Stimulated activated CD4-positive, alpha-beta T cell treated with anti-CD3 and anti-CD28 coated beads, Interleukin-4, amount 100 ng/mL, for 48 hours (primary cell): ENCODE measurements at regions not wholly inside any gene's neighbourhood (a gene's known extent, or its start where the extent isn't known, plus 50 kb on each side); places are given as distances from the start of the nearest gene placed in this dataset.

Experiments
- DNase-seq, 2 donors: peaks; one replicate each; pipeline ENCODE4 v3.0.0-alpha.2; 2020; ENCODE audit warnings: low read depth in 2 of 2

DNA sequence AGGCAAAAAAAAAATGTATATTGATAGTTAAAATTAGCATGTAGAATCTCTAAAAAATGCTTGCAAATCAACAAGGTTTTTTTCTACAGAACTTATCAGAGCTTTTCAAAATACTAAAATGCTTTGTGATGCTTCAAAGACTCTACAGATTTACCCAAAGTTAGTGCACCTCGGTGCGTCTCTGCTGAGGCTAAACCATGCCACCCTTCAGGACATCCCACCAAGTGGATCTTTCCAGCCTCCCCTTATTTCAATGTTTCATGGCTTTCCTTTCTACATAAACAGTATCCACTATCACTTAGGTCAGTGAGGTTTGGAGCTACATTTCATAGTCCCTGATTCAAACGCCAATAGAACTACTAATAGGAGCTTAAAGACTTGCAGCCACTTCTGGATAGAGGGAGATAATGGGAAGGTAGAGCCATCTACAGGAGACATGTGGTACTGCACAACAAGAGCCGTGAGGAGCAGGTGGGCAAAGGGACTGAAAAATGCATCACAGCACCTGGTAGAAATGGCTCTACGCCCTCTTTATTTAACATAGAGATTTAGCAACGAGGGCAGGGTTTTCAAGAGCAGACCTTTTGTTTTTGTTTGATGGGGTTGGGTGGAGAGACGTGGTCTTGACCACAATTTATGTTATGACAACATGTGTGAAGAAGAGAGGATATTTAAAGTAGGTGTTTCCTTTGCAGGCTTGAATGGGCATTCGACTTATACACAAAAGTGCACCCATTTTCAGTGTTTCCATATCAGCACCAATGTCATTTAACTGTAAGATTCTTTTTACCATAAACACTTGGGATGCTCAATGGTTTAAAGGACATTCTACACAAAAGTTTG is 56.1 kb upstream of the SLC35G4 start:
- DNase-seq, result peak; percentile 4 to 22

DNA sequence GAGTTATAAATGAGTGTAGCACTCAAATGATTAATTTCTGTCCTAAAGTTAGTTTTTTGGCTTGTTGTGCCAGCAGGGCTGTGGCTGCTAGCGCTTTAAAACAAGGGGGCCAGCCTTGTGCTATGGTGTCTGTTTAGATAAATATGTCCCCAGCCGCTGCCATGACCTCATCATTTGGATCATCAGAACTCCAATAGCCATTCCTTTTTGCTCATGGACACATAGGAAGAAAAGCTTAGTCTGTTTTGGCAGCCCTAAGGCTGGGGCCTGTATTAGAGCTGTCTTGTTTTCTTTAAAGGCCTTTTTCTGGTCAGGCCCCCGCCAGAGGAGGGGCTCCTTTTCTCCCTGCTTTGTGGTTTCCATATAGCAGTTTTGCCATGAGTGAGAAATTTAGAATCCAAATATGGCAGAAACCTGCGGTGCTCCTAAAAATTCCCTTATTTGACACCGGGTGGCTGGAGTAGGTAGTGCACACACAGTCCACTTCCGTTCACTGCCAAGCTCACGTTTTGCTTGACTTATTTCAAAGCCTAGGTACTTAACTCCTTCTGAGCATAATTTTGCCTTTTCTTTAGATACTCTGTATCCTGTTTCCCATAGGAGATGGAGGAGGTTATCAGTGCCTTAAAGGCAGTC is 60.4 kb upstream of the SLC35G4 start:
- no peak for DNase-seq

DNA sequence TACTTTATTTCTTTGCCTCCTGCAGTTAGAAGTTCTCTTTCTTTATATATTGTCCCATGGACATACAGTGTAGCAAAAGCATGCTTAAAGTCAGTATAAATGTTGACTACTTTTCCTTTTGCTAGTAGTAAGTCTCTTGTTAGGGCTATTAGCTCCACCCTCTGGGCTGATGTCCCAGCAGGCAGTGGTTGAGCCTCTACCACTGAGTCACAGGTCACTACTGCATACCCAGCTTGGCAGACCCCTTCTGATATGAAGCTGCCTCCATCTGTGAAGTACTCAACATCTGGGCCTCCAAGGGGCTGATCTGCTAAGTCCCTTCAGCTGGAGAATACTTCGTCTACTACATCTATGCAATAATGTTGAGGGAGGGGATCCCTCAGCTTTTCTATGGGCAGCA is 61.0 kb upstream of the SLC35G4 start:
- no peak for DNase-seq

DNA sequence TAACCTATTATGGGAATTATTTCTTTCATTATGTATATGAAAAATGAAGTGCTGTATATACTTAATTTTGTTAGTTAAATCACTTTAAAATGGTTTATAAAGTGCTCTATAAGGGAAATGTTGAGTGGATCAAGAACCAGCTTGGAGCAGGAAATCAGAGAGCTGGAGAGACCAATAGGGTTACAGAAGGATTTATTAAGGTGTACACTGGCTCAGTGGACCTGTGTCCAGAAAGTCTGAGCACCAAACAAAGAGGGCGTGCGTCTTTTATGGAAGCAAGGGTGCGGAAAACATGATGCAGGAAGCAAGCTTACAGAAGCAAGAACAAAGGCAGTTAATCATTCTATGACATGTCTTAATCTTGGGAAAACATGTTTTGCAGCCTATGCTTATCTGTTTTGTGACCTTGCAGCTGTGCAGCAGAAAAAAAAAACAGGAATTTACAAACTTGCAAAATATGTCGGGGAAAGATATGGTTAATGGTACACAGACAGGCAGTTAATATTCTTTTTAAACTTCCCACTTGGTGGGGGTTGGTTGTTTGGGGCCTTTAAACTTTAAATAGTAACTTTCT is 65.2 kb upstream of the SLC35G4 start:
- no peak for DNase-seq

DNA sequence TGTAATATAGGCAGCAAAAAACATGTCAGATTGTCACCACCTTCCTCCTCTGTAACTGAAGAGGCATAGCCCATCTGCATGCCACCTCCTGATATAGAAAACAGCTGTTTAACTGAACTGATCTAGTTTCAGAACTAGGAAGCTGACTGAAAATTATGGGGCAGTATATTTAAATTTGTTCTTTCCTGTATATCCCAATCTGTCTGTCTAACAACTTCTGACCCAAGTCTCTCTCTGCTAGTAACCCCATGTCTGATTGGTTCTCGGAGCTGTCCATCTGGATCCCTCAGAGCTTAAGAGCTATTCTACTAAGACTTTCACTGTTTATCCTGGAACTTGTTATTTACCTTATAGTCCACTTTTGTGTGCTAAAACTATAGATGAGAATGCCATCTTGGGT is 68.2 kb upstream of the SLC35G4 start:
- no peak for DNase-seq

DNA sequence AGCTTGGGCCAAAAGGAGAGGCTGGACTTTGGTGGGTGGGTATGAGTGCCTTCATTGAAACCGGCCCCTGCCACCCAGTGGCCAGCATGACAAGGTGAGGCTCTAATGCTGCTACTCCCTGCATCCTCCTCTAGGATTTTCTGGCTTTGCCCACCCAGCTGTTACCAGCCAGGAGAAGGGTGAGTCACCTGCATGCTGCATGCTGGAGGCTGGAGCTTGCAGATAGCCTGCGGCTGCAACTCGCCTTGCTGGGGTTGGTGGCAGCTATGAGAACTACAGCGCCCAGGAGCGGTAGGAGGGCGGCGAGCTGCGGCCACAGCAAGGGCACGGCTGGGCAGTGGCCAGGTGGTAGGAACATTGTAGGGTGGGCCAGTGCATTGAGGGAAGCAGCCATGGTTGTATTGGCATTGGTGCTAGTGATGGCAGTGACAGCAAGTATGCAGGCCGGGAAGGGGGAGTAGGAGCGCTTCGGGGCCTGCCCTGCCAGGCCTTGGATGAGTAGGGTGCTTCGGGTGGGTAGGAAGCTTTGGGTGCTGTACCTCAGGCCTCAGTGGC is 75.4 kb upstream of the SLC35G4 start:
- no peak for DNase-seq

DNA sequence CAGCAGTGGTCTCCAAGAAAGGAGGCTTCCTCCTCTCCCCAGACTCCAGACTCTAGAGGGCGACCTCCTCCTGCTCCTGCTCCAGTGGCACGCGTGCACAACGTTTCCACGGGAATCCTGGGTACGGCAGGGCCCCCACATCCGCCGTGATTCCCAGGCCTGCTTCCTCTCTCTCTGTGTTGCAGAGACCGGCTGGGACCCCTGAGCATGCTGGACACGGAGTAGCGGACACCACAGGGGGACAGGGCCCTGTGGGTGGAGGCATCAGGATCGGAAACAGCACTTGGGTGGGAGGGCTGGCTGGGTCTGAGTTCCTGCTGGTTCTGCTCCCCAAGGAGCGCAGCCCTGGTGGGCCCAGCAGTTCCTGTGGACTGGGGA is 75.9 kb upstream of the SLC35G4 start:
- DNase-seq, result no peak

DNA sequence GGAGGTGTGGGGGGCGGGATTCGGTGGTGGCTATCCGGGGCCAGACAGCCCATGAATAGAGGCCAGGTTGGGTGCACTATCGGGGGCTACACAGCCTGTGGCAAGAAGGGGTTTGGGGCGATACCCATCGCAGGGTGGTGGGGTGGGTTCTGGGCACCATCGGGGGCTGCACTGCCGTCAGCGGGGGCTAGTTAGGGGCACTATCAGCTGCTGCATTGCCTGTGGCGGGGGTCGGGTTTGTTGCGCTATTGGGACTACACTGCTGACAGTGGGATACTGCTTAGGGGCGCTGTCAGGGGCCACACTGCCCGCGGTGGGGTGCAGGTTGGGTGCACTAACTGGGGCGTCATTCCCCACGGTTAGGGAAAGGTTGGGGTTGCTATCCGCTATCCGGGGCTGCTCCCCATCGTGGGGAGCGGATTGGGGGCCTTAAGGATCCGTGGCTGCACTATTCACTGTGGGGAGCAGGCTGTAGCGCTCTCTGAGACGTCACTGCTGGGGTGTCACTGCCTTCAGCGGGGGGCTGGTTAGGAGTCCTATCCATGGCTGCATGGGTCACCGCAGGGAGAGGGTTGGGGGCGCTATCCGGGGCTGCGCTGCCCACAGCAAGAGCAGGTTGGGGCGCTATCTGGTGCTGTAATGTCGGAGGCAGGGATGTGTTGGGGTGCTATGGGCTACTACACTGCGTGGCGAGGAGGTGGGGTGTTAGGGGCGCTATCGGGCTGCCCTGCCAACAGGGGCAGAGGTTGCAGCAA is 76.5 kb upstream of the SLC35G4 start:
- DNase-seq, result no peak

DNA sequence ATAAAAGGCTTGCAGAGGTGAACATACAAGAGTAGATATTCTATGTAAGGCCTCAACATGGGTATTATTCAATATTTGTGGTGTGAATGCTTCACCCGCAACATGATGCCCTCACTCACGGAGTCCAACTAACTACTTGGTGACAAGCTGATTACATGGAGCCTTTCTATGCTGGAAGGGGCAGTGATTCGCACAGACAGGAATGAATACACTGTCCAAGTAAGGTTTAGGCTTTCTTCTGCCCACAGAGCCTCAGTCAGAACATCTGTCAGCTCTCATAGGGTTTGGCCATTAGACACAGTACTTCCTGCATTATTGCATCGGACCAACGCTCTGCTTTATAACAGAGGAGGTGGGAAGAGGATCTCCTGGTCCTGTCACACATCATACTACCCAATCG is 80.3 kb upstream of the SLC35G4 start:
- DNase-seq, result no peak

DNA sequence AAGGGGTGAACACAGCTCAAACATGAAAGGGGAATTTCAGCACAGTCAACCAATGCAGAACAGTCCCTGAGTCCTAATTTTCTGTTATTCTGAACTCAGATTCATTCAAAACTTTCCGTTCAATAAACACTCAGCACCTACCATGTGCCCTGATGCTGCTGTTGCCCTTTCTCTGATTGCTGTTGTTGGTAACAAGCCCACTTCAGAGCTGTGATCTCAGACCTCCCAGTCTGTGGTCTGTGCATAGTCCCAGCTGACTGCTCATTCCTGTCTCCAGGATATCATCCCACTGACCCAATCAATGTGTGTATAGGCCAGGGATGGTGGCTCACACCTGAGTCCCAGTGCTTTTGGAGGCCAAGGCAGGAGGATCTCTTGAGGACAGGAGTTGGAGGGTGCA is 82.7 kb upstream of the SLC35G4 start:
- no peak for DNase-seq

DNA sequence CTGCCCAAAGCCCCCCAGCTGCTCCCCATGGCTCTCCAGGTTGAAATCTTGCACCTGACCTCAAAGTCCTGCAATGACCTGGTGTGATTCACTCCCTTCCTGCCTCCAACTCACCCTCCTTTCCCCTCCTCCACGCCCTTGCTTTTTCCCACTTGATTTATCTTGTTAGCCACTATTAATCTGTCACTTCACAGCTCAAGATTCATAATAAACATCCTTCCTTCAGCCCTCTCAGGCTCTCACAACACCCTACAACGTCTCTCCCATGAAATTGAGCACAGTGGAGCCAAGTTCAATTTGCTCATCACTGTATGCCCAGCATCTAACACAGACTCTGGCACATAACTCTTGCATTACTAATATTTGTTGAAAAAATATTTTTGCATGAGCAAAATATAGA is 85.6 kb upstream of the SLC35G4 start:
- DNase-seq, result no peak

DNA sequence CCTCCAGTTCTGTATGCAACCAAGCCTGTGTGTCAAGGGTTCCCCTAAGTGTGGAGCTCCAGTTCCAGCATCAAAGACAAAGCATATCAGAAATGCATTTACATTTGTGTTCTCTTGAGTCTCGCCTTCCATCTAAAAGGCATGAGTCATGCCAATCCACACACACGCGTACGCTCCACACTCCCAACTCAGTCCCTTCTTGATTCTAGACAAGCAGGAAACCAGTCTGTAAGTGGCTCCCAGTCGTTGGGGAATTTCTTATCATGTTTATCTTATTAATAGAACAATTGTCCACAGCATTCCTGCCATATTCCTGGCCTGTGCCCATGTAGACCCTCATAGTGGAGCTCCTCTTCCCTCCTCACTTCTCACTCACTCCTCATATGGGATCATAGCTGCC is 86.4 kb upstream of the SLC35G4 start:
- DNase-seq, result no peak

DNA sequence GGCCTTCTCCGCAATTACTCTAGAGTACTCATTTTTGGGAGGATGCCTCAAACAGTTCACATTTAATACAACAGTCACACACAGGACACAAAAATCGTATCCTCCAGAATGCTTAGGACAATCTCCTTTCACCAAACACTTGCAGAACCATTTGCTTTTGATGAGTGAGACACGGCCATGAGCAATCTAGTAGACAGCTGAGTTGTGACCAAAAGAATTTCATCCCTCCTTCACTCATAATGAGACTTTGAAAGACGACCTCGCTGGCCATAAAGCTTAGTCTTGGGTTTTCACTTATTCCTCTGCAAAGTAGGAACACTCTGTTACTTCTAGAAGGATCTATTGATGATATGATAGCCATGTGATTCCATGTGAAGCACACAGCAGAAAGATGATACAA is 87.5 kb upstream of the SLC35G4 start:
- no peak for DNase-seq

DNA sequence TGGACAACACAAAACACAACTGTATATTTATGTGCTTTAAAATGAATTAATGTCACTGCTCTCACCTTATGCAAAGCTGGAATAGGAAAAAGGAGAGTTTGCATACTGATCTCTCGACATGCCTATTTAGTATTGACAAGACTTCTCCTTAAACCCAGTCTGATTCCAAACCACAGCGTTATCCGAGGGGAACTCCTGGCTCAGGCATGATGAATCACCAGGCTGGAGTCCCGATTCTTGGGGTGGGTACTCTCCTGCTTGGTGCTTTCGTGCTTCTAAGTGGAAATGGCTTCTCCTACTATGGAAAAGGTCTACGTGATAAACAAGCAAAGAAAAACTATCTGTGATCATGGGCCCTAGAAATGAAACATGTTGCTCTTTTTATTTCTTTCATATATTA is 88.9 kb upstream of the SLC35G4 start:
- DNase-seq, result no peak

DNA sequence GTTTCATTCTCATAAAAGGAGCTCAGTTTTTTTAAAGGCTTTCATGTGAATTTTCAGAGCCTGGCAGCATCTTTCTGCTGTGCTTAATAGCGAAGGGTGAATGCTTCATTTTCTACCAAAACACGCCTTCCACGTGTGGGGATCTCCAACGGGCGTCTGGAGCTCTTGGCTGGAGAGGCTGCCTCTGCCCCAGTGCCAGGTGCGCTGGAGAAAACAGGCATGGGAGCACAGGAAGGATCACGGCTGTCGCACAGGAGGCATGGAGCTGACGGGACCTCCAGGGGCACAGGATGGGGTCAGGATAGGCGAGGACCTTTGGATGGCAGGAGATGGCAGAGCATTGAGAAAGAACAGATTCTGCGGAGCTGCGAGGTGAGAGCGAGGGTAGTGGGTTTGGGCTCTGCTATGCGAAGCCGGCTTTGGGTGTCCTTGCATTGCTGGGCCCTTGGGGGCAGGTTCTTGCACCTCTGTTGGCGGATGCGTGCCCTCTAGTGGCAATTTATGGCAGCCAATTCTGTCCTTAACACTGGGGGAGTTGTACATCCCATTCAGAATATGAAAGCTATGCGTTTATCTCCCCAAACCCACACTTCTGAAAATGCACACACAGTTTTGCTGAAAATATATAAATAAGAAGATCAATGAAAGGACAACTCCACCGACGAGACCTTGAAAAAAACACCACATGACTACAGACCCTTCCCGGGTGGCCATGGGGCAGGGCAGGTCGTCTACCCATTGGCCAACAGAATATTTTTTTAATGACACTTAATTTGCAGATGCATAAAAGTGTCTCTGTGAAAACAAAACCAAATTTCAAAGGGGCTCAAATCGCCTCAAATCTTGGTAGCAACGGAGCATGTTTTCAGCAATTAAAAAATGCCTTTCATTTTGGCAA is 90.4 kb upstream of the SLC35G4 start:
- peak; percentile 34 to 44 for DNase-seq

DNA sequence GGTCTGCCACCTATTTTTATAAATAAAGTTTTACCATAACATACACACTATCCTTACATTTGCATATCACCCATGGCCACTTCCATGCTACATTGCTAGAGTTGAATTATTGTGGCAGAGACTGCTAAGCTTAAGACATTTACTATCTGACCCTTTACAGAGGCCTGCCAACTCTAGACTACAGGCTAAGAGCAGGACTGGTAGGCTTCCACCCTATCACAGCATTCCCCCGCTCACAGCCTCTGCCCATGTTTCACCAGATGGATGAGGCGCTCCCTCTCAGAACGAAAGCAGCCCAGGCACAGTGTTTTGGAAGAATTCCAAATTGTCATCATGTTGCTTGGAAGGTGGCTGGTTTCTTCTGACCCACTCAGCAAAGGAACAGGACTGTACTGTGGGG is 91.7 kb upstream of the SLC35G4 start:
- DNase-seq, result no peak

DNA sequence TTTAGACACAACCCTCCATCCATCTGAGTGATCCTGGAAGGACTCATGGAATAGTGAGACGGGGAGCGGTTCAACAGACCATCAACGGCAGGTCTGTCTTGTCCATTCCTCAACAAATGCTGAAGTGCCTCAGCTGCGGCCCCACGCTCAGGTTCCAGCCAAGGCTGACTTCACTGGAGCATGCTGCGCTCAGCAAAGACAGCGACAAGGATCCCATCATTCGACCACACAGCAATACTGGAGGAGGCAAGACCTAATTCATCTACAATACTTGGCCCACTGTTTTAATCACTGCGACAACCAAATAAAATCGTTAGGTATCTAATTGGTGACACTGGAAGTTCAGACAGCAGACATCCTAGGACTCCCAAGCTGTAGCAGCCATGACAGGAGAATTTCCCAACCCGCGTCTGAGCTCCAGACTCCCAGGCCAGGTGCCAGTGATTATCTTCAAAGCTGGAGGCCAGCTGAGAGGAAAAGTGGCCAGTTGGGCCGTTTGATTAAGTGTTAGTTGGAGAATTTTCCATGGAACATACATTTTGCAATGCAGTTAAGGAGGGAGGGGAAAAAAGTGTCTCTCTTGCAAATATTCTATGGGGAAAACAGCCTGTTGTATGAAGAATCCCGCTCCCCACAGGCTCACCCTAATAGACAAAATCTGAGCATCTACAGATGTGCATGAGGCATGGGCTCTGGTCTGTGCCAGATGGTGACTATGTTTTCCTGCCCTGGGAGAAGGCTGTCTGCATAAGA is 92.5 kb upstream of the SLC35G4 start:
- DNase-seq, result no peak

DNA sequence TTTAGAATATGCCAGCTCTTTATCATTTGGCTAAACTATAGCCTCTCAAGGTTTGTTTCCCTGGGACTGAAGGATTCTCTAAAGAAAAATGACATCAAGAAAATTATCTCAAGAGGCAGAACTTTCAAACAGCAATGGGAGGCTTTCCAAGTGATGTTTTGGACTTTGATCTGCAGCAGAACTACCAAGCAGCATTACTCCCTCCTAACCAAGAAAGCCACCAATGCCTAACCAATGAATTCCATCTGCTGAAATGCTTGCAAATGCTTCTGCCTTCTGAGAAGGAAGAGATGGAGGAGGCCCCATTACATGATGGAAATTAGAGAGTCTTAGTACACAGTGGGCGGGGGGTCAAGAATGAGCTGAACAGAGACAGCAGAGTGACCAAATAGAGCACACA is 95.1 kb upstream of the SLC35G4 start:
- no peak for DNase-seq

DNA sequence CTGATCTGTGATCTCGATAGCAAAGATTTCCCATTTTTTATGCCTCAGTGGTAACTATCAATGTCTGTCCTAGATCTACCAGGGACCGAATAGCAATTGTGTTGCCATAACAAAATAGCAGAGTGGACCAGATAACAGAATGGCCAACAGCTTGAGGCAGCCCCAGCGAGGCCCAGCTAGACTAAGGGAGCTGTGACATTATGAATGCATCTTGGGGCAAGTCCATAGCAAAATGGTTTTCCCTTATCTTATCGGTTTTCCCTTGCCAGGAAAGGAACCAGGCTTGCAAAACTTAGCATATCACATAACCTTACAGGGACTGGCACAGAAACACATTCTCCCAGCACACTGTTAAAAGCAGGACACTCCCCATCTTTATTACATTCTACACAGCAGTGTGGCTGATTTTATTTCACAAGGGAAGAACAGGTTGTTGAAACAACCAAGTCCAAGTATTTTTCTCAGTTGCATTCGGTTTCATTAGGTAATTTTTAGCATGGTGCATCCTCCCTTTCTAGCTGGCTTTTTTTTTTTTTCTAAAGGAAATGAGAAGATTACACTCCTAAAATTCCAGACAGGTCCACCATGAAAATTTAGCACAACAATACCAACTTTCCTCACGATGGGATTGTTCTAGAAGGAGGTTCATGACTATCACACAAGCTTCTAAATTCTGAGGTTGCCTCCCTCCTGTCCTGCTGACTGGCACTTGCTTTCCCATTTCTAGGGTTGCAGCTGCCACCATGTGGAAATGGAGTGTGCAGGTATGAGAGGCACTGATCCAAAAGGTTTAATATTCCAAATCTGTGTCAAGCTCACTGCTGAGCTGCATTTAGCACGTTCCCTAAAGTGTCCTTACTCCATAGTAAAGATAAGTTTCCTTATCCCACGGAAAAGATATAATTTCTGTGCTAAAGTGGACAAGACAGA is 97.0 kb upstream of the SLC35G4 start:
- DNase-seq, result no peak
